ENCODE measurements at regions not wholly inside any gene's neighbourhood (a gene's known extent, or its start where the extent isn't known, plus 50 kb on each side); places are given as distances from the start of the nearest gene placed in this dataset.

GRCh38 chr12:102302553-102302952, 104.9 kb upstream of the PMCH start:
- Histone ChIP-seq H2AFZ (ENCODE audit: low read length) (no peak overlapping the region), H3K4me3 (ENCODE audit: low read length) (no peak overlapping the region), H3K27ac (ENCODE audit: low read length) (no peak overlapping the region), H3K9ac (ENCODE audit: low read length) (no peak overlapping the region), H3K4me1 (ENCODE audit: low read length) (peaks cover 21% of the 10 kb centered on the region), H3F3A (ENCODE audit: insufficient read depth, low read length) (no peaks in the 10 kb centered on the region), H3K27me3 (replicated peaks; ENCODE audit: insufficient read depth, low read length) (no peaks in the 10 kb centered on the region), H3K4me2 (ENCODE audit: low read depth, low read length) (no peak overlapping the region), H3K36me3 (replicated peaks; ENCODE audit: insufficient read depth, low read length) (no peaks in the 10 kb centered on the region), H4K20me1 (ENCODE audit: insufficient read depth, low read length) (no peaks in the 10 kb centered on the region), H3K9me3 (replicated peaks; ENCODE audit: insufficient read depth, low read length) (no peaks in the 10 kb centered on the region), H3K79me2 (ENCODE audit: low read length) (no peaks in the 10 kb centered on the region), H3K9me2 (replicated peaks; ENCODE audit: insufficient read depth, low read length) (no peaks in the 10 kb centered on the region)
- TF ChIP-seq EZH2phosphoT487 (IDR thresholded peaks at IDR 0.05; ENCODE audit: low read length) (no peak), EZH2 (optimal IDR thresholded peaks at IDR 0.05; ENCODE audit: low read depth, low read length) (no peak), CTCF (IDR thresholded peaks at IDR 0.05; ENCODE audit: low read length) (no peak)
- DNase-seq, result peak; percentile 45

GRCh38 chr12:102301547-102301946, 103.9 kb upstream of the PMCH start:
- Histone ChIP-seq H3K9me2 (replicated peaks; ENCODE audit: insufficient read depth, low read length) (no peaks in the 10 kb centered on the region), H3K9ac (ENCODE audit: low read length) (no peak overlapping the region), H3K4me3 (ENCODE audit: low read length) (no peak overlapping the region), H3K4me1 (ENCODE audit: low read length) (peaks cover 21% of the 10 kb centered on the region), H3F3A (ENCODE audit: insufficient read depth, low read length) (no peaks in the 10 kb centered on the region), H3K27ac (ENCODE audit: low read length) (no peak overlapping the region), H3K79me2 (ENCODE audit: low read length) (no peaks in the 10 kb centered on the region), H4K20me1 (ENCODE audit: insufficient read depth, low read length) (no peaks in the 10 kb centered on the region), H2AFZ (ENCODE audit: low read length) (no peak overlapping the region), H3K36me3 (replicated peaks; ENCODE audit: insufficient read depth, low read length) (no peaks in the 10 kb centered on the region), H3K4me2 (ENCODE audit: low read depth, low read length) (no peak overlapping the region), H3K27me3 (replicated peaks; ENCODE audit: insufficient read depth, low read length) (no peaks in the 10 kb centered on the region), H3K9me3 (replicated peaks; ENCODE audit: insufficient read depth, low read length) (no peaks in the 10 kb centered on the region)
- no peak for DNase-seq
- TF ChIP-seq EZH2phosphoT487 (IDR thresholded peaks at IDR 0.05; ENCODE audit: low read length) (no peak), EZH2 (optimal IDR thresholded peaks at IDR 0.05; ENCODE audit: low read depth, low read length) (no peak), CTCF (IDR thresholded peaks at IDR 0.05; ENCODE audit: low read length) (no peak)

GRCh38 chr12:102300824-102301461, 103.3 kb upstream of the PMCH start:
- Histone ChIP-seq H3K9me2 (replicated peaks; ENCODE audit: insufficient read depth, low read length) (no peaks in the 10 kb centered on the region), H3K9ac (ENCODE audit: low read length) (no peak overlapping the region), H3K36me3 (replicated peaks; ENCODE audit: insufficient read depth, low read length) (no peaks in the 10 kb centered on the region), H2AFZ (ENCODE audit: low read length) (no peak overlapping the region), H3K4me3 (ENCODE audit: low read length) (no peak overlapping the region), H3K4me1 (ENCODE audit: low read length) (peaks cover 21% of the 10 kb centered on the region), H3K27ac (ENCODE audit: low read length) (no peak overlapping the region), H4K20me1 (ENCODE audit: insufficient read depth, low read length) (no peaks in the 10 kb centered on the region), H3F3A (ENCODE audit: insufficient read depth, low read length) (no peaks in the 10 kb centered on the region), H3K27me3 (replicated peaks; ENCODE audit: insufficient read depth, low read length) (no peaks in the 10 kb centered on the region), H3K4me2 (ENCODE audit: low read depth, low read length) (no peak overlapping the region), H3K79me2 (ENCODE audit: low read length) (no peaks in the 10 kb centered on the region), H3K9me3 (replicated peaks; ENCODE audit: insufficient read depth, low read length) (no peaks in the 10 kb centered on the region)
- peak; percentile 73 for TF ChIP-seq CTCF (IDR thresholded peaks at IDR 0.05; ENCODE audit: low read length)
- TF ChIP-seq EZH2phosphoT487 (IDR thresholded peaks at IDR 0.05; ENCODE audit: low read length), result no peak
- peak; percentile 80 for DNase-seq
